ENCODE measurements at regions not wholly inside any gene's neighbourhood (a gene's known extent, or its start where the extent isn't known, plus 50 kb on each side); places are given as distances from the start of the nearest gene placed in this dataset.
A peak's percentile ranks its signal among the peaks of the same experiment; 100 is the strongest.

DNA sequence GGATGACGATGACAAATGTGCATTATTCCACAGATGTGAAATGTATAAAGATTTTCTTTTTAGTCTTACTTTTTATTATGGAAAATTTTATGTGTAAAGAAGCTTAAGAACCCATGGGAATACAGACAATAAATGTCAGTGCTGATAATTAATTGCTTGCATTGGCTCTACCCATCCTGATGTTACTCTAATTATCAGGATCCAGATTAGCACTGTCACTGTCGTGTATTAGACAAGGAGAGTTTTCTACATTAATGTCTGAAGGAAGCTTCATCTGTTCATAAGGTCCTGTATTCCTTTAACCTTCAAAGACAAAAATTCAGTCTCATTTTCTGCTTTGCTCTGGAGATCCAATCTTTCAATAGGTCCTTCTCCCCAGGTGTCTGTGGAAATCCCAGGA is 259.1 kb upstream of the ADAMTS5 start:
- DNase-seq (ENCODE audit: extremely low spot score in 2 of 2), result no peak
- no peak for TF ChIP-seq POLR2A (IDR thresholded peaks at IDR 0.05)
- no peak for TF ChIP-seq POLR2AphosphoS5 (IDR thresholded peaks at IDR 0.05; ENCODE audit: insufficient read depth in 1 of 2, low read depth in 1 of 2)
- no peaks in the 10 kb centered on the region for H3K4me1 ChIP-seq
- H3K4me3 ChIP-seq, result no peak overlapping the region
- H3K27me3 ChIP-seq, result no peaks in the 10 kb centered on the region
- H3K27ac ChIP-seq, result no peak overlapping the region
- H3K9me3 ChIP-seq, result no peaks in the 10 kb centered on the region
- intact Hi-C loops (cut with DNase I), result no loop called here
- no peaks in the 10 kb centered on the region for H3K36me3 ChIP-seq

DNA sequence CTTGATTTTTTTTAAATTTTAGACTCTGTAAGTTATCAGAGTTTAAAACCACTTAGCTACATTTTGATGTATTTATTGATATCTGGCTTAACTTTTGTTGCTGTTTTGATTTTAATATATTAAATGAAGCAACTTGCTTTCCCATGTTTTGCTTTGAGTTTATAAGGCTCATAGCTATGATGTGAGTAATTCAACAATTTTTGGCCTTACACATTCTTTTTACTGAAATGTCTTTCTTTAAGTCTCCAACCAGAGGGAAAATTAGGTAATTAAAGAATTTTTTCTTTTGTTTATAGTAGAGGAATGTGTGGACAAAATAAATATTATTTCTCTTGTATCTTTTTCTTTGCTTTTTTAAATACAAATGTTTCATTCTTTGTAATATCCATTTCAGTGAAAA is 258.3 kb upstream of the ADAMTS5 start:
- no peak for DNase-seq (ENCODE audit: extremely low spot score in 2 of 2)
- no peak for TF ChIP-seq POLR2AphosphoS5 (IDR thresholded peaks at IDR 0.05; ENCODE audit: insufficient read depth in 1 of 2, low read depth in 1 of 2)
- TF ChIP-seq POLR2A (IDR thresholded peaks at IDR 0.05), result no peak
- TF ChIP-seq, protein P1, sequence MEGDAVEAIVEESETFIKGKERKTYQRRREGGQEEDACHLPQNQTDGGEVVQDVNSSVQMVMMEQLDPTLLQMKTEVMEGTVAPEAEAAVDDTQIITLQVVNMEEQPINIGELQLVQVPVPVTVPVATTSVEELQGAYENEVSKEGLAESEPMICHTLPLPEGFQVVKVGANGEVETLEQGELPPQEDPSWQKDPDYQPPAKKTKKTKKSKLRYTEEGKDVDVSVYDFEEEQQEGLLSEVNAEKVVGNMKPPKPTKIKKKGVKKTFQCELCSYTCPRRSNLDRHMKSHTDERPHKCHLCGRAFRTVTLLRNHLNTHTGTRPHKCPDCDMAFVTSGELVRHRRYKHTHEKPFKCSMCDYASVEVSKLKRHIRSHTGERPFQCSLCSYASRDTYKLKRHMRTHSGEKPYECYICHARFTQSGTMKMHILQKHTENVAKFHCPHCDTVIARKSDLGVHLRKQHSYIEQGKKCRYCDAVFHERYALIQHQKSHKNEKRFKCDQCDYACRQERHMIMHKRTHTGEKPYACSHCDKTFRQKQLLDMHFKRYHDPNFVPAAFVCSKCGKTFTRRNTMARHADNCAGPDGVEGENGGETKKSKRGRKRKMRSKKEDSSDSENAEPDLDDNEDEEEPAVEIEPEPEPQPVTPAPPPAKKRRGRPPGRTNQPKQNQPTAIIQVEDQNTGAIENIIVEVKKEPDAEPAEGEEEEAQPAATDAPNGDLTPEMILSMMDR (IDR thresholded peaks at IDR 0.05), result no peak
- Histone ChIP-seq H3K4me1 (no peaks in the 10 kb centered on the region), H3K27me3 (no peaks in the 10 kb centered on the region), H3K9me3 (no peaks in the 10 kb centered on the region), H3K27ac (no peak overlapping the region), H3K36me3 (no peaks in the 10 kb centered on the region), H3K4me3 (no peak overlapping the region)
- intact Hi-C loops (cut with DNase I), result no loop called here

DNA sequence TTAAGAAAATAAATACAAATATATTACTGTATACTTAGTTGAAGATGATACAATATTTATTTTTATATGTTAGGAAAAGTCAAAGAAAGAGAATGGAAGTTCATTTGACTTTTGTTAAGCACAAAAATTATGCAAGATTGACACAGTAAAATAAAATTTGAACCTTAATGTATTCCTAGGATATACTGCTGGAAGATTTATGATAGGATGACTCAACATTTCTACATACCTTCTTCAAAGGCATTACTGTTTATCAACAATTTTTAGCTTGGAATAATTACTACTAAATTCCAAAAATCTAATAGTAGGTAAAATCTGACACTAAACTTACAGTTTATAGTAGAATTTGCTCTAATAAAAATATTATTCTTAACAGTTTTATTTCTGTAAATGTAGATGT is 257.3 kb upstream of the ADAMTS5 start:
- no peaks in the 10 kb centered on the region for H3K36me3 ChIP-seq
- no peaks in the 10 kb centered on the region for H3K4me1 ChIP-seq
- DNase-seq (ENCODE audit: extremely low spot score in 2 of 2), result no peak
- H3K27ac ChIP-seq, result no peak overlapping the region
- TF ChIP-seq POLR2A (IDR thresholded peaks at IDR 0.05) (no peak), POLR2AphosphoS5 (IDR thresholded peaks at IDR 0.05; ENCODE audit: insufficient read depth in 1 of 2, low read depth in 1 of 2) (no peak)
- TF ChIP-seq, protein P1 (IDR thresholded peaks at IDR 0.05), result no peak
- H3K4me3 ChIP-seq, result no peak overlapping the region
- no peaks in the 10 kb centered on the region for H3K9me3 ChIP-seq
- intact Hi-C loops (cut with DNase I), result no loop called here
- no peaks in the 10 kb centered on the region for H3K27me3 ChIP-seq

DNA sequence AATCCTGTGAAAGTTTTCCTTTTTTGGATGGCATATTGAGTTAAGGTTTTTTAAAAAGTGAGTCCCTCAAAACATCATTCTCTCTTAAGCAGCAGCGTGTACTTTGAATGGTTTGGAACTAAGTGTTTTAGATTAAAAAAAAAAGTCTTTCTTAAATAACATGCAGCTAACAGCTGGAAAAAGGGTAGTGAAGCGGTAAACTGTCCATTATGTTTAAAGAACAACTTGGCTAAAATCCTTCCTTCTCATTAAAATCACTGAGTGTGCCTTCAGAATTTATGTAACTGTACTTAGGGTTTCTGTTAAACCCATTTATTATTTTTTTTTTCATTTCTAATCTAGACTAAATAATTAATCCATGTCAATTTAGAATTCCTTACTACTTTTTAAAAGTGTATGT is 254.2 kb upstream of the ADAMTS5 start:
- TF ChIP-seq POLR2AphosphoS5 (IDR thresholded peaks at IDR 0.05; ENCODE audit: insufficient read depth in 1 of 2, low read depth in 1 of 2), result no peak
- TF ChIP-seq, protein P1 (IDR thresholded peaks at IDR 0.05), result no peak
- no peak for TF ChIP-seq POLR2A (IDR thresholded peaks at IDR 0.05)
- no peaks in the 10 kb centered on the region for H3K36me3 ChIP-seq
- H3K27ac ChIP-seq, result peak overlapping the region; percentile 2
- no peak overlapping the region for H3K4me3 ChIP-seq
- no peaks in the 10 kb centered on the region for H3K4me1 ChIP-seq
- H3K27me3 ChIP-seq, result no peaks in the 10 kb centered on the region
- no peak for DNase-seq (ENCODE audit: extremely low spot score in 2 of 2)
- intact Hi-C loops (cut with DNase I), result no loop called here
- H3K9me3 ChIP-seq, result no peaks in the 10 kb centered on the region

DNA sequence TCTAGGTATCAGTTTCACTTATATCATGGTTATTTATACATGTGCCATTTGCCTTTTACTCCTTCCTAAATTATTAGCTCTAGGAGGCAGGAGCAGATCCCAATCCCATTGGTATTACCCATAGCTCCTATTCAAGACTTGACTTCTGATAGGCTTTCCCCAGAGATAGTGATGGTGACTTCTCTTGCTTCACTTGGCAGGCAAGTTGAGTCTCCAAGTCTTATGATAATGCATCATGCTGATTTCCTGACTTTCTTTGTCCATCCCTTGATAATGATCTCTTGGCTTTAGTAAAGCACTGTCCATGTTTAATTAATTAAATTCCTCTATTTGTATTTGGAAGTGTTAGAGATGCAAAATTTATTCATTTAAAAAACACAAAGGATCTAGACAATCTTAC is 253.5 kb upstream of the ADAMTS5 start:
- Histone ChIP-seq H3K4me1 (no peaks in the 10 kb centered on the region), H3K9me3 (no peaks in the 10 kb centered on the region), H3K27ac (no peak overlapping the region), H3K27me3 (no peaks in the 10 kb centered on the region), H3K4me3 (no peak overlapping the region), H3K36me3 (no peaks in the 10 kb centered on the region)
- DNase-seq (ENCODE audit: extremely low spot score in 2 of 2), result no peak
- intact Hi-C loops (cut with DNase I), result no loop called here
- no peak for TF ChIP-seq POLR2AphosphoS5 (IDR thresholded peaks at IDR 0.05; ENCODE audit: insufficient read depth in 1 of 2, low read depth in 1 of 2)
- TF ChIP-seq, protein P1 (IDR thresholded peaks at IDR 0.05), result no peak
- no peak for TF ChIP-seq POLR2A (IDR thresholded peaks at IDR 0.05)

DNA sequence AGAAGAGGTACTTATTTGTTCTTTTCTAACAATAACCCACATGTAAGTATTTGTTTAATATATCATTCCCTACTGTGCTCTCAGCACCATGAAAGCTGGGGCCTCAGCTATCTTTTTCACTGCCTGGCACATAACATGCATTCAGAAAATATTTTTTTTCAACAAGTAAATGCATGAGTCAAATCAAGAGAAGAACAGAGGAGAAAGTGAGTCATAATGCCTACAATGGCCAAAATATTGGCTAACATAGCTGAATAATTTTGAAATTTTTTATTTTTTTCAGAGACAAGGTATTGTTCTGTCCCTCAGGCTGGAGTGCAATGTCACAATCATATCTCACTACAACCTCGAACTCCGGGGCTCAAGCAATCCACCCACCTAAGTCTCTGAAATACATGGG is 252.2 kb upstream of the ADAMTS5 start:
- H3K4me1 ChIP-seq, result no peaks in the 10 kb centered on the region
- no peaks in the 10 kb centered on the region for H3K36me3 ChIP-seq
- DNase-seq (ENCODE audit: extremely low spot score in 2 of 2), result no peak
- no peaks in the 10 kb centered on the region for H3K27me3 ChIP-seq
- H3K4me3 ChIP-seq, result no peak overlapping the region
- no peaks in the 10 kb centered on the region for H3K9me3 ChIP-seq
- TF ChIP-seq POLR2A (IDR thresholded peaks at IDR 0.05) (no peak), POLR2AphosphoS5 (IDR thresholded peaks at IDR 0.05; ENCODE audit: insufficient read depth in 1 of 2, low read depth in 1 of 2) (no peak)
- TF ChIP-seq, protein P1 (IDR thresholded peaks at IDR 0.05), result no peak
- intact Hi-C loops (cut with DNase I), result no loop called here
- no peak overlapping the region for H3K27ac ChIP-seq

All from vagina (tissue), 2 donors.